Nucleus accumbens (tissue), 56 donors: ENCODE measurements at regions not wholly inside any gene's neighbourhood (a gene's known extent, or its start where the extent isn't known, plus 50 kb on each side); places are given as distances from the start of the nearest gene placed in this dataset.
"Not testable (repeated sequence)": the region's sequence is repeated elsewhere in the genome, so short reads cannot be mapped to it uniquely, and the experiment has no call there.

Experiments
- DNase-seq, 56 donors: peaks; one replicate each; lab custom pipeline; 2025; lab: John Stamatoyannopoulos, UW

GRCh38 chr1:168461108-168461507, 82.7 kb downstream of the XCL2 start:
- not testable (repeated sequence) for DNase-seq

GRCh38 chr1:168457296-168457695, 86.5 kb downstream of the XCL2 start:
- DNase-seq: not testable (repeated sequence)

GRCh38 chr1:168455764-168456163, 88.0 kb downstream of the XCL2 start:
- no peak for DNase-seq

- no peak for DNase-seq
Measured at GRCh38 chr1:168454211-168454815, 89.5 kb downstream of the XCL2 start.

GRCh38 chr1:168453056-168453455, 90.7 kb downstream of the XCL2 start:
- DNase-seq: no peak

- no peak for DNase-seq
Measured at GRCh38 chr1:168452329-168452728, 91.5 kb downstream of the XCL2 start.

GRCh38 chr1:168447871-168448270, 95.9 kb downstream of the XCL2 start:
- no peak for DNase-seq

GRCh38 chr1:168446081-168446480, 97.7 kb downstream of the XCL2 start:
- no peak for DNase-seq

GRCh38 chr1:168443899-168444298, 99.9 kb downstream of the XCL2 start:
- no peak for DNase-seq

GRCh38 chr1:168443356-168443755, 100.4 kb downstream of the XCL2 start:
- no peak for DNase-seq

GRCh38 chr1:168442931-168443330, 100.9 kb downstream of the XCL2 start:
- no peak for DNase-seq

GRCh38 chr1:168441745-168442144, 102.1 kb downstream of the XCL2 start:
- no peak for DNase-seq

GRCh38 chr1:168439456-168440375, 104.1 kb downstream of the XCL2 start:
- peak in 49 of 56 donors; percentile 6 to 87 (median 53) for DNase-seq

- no peak for DNase-seq
Measured at GRCh38 chr1:168438626-168439025, 105.2 kb downstream of the XCL2 start.

- no peak for DNase-seq
Measured at GRCh38 chr1:168437821-168438220, 106.0 kb downstream of the XCL2 start.

GRCh38 chr1:168435439-168435838, 108.4 kb downstream of the XCL2 start:
- DNase-seq: no peak

- DNase-seq: peak in 6 of 56 donors; percentile 2 to 38 (median 10)
Measured at GRCh38 chr1:168433238-168433637, 110.6 kb downstream of the XCL2 start.

GRCh38 chr1:168431882-168432281, 111.9 kb downstream of the XCL2 start:
- DNase-seq: peak in 19 of 56 donors; percentile 4 to 52 (median 16)

- DNase-seq: no peak
Measured at GRCh38 chr1:168430321-168430720, 113.5 kb downstream of the XCL2 start.

- DNase-seq: no peak
Measured at GRCh38 chr1:168428063-168428731, 115.6 kb downstream of the XCL2 start.

- DNase-seq: no peak
Measured at GRCh38 chr1:168427051-168427450, 116.7 kb downstream of the XCL2 start.
